ENCODE measurements at regions not wholly inside any gene's neighbourhood (a gene's known extent, or its start where the extent isn't known, plus 50 kb on each side); places are given as distances from the start of the nearest gene placed in this dataset.
"Not testable (repeated sequence)": the region's sequence is repeated elsewhere in the genome, so short reads cannot be mapped to it uniquely, and the experiment has no call there.

GRCh38 chr21:31449921-31450535 is 106.0 kb upstream of the TIAM1 start:
- DNase-seq = peak; percentile 57

GRCh38 chr21:31448496-31448895 is 104.4 kb upstream of the TIAM1 start:
- DNase-seq = no peak

- no peak for DNase-seq
These were observed 103.4 kb upstream of the TIAM1 start for GRCh38 chr21:31447505-31447904.

DNA sequence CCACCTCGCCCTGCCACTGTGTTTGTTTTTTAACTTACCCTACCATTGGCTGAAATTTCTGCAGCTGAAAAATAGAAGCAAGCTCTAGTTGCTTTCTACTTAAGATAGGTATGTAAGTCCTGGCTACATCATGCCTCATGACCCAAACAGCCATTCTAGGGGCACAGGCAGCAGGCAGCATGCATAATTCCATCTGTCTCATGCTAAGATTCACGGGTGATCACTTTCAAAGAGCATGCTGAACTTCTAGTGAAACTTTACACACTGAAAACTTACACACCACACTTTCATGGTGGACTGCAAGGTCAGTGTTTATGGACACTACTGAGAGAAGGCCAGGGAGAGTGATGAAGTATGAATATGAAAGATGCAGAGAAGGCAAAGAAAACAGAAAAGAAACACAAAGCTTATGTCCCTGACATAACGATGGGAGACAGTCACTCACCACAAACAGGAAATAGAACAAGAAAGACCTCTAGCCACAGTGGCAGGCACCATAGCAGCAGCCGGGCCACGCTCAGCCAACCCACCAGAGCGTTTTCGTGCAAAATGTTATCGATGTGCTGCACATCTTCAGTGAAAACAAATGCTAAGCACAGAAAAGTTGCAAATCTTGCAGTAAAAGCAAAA is 102.3 kb upstream of the TIAM1 start:
- no peak for DNase-seq

- no peak for DNase-seq
These were observed 101.1 kb upstream of the TIAM1 start for GRCh38 chr21:31445137-31445536.

DNA sequence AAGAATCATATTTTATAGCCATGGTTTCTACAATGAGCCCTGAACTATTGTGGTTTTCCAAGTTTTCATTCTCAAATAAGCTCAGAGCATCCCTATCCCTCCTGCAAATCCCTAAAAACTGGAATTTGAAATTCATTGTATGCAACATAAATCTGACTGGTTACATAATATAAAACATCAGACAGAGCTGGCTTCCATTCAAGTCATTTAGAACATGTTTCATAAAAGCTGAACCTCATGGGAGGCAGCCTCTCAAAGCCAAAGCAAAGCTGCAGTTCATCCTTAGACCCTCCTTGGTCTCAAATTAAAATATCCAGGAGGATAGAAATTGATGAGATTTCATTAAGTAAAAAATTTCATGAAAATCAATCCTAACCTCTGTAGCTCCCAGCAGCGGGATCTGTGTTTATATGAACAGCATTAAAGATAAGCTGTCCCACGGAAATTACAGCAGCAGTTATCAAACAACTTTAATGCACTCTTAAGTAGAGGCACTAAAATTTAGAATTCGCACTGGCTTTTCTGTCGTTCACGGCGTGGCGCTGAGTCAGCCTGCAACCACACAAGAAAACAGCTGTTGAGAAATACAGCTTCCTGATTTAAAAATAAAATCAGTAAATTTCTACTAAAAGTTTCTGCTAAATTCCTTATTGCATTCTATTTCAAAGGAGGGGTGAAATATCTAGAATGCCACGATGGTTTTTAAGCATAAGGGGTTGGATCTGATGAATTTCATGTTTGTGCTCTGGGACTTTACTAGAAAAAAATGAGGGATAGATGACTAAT is 99.9 kb upstream of the TIAM1 start:
- no peak for DNase-seq

GRCh38 chr21:31442339-31442738 is 98.3 kb upstream of the TIAM1 start:
- no peak for DNase-seq

- no peak for DNase-seq
These were observed 85.4 kb upstream of the TIAM1 start for GRCh38 chr21:31429506-31429905.

DNA sequence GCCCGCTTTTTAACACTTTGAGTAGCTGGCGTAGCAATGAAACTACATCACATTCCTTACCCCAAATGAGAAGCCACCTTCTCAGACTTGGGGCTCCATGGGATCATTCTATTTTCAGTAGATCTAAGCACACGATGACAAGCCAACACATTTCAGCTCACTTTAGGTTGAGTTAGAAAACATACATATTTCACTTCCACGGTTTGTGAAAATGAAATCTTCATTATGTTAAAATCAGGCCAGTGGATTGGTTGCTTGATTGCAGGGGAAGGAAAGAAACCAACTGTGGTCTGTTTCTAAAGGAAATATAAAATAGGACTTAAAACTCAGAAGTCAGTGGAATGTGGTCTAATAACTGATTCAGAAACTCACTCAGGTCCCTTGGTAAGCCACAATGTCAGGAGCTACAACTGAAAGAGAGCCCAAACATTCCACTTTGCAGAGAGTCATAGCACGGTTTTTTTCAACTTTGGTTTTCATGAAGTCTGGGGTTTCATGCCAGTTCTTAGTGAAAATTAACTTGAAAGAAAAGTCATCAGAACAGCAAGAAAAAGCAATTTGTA is 82.3 kb upstream of the TIAM1 start:
- DNase-seq = no peak

- DNase-seq = peak; percentile 13
These were observed 81.1 kb upstream of the TIAM1 start for GRCh38 chr21:31425138-31425537.

GRCh38 chr21:31424058-31424457 is 80.0 kb upstream of the TIAM1 start:
- no peak for DNase-seq

DNA sequence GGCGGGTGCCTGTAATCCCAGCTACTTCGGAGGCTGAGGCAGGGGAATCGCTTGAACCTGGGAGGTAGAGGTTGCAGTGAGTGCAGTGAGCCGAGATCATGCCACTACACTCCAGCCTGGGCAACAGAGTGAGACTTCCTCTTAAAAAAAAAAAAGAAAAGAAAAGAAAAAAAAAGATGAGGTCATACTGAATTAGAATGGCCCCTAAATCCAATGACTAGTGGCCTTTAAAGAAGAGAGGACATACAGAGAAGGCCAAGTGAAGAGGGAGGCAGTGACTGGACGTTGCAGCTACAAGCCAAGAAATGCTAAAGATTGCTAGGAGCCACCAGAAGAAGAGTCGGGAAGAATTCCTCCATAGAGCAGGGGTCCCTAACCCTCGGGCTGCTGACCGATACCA is 76.9 kb upstream of the TIAM1 start:
- no peak for DNase-seq

GRCh38 chr21:31420354-31420753 is 76.3 kb upstream of the TIAM1 start:
- no peak for DNase-seq

DNA sequence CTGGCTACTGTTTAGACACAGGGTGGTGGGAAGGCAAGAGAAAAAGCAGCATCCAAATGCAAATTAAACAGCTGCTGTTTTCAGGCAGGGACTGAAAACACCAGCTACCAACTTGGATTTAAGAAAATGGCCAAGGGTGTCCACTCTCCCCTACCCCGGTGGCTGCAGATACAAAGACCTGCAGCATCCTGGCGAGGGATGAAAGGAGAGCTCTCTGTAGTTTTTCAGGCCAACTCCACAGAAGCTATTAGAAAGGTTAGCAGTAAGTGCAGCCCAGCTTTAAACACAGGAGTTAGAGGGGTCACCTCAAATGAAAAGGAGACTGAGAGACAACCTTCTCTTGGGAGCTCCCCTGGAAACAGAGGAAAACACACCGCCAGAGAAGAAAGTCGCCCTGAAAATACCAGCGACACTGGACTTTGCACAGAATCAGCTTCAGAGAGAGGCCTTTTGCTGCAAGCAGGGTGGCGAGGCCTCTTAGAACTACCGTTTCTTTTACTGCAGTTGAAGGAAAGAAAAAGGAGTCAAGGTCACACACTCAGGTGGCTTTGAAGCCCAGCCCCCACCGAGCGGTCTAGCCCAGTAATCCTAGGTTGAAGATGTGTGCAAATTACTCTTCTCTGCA is 74.4 kb upstream of the TIAM1 start:
- DNase-seq = no peak

DNA sequence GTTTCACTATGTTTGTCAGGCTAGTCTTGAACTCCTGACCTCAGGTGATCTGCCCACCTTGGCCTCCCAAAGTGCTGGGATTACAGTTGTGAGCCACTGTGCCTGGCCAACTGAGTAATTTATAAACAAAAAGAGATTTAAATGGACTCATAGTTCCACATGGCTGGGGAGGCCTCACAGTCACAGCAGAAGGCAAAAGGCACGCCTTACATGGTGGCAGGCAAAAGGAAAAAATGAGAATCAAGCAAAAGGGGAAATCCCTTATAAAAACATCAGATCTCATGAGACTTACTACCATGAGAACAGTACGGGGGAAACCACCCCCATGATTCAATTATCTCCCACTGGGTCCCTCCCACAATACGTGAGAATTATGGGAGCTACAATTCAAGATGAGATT is 73.2 kb upstream of the TIAM1 start:
- not testable (repeated sequence) for DNase-seq

DNA sequence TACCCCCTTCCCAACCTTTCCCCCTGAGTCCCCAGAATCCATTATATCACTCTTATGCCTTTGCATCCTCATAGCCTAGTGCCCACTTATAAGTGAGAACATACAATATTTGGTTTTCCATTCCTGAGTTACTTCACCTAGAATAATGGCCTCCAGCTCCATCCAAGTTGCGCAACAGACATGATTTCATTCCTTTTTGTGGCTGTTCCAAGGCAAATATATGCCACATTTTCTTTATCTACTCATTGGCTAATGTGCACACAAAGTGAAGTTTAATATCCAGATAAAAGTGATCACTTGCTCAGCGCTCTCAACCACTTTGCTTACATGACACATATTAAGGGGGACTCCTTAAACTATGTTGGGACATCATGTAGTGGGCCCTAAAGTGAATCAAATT is 72.4 kb upstream of the TIAM1 start:
- no peak for DNase-seq

DNA sequence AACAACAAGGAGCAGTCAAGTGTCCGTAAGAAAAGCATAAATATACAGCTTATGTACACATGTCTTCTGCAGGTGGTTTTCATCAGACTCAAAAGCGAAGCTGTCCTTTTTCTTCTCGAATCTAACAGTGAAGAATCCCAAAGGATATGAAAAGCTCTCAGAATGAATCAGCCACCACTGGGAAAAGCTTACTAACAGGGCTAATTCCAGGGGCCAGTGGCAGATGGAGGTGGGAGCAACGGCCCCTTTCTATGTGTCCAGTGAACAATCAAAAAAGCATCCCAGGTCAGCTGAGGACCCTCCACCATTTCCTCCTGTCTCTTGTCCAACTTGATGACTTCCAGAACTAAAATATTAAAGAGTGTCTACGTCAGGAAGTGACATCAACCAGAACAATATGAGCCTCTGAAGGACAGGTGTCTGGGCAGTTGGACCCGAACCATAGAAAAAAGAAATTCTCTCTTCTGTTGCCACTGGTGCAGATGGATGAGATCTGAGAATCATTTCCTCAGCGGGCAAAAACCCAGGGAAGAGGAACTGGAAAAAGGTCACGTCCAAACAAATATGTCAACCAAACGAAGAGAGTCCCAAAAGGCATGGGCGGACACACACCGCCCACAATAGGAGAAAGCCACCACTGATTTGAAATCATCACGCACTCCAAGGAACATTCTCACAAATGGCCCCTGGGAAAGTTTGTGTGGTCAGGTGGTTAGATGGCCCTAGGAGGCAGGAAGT is 70.4 kb upstream of the TIAM1 start:
- no peak for DNase-seq

- DNase-seq = no peak
These were observed 69.6 kb upstream of the TIAM1 start for GRCh38 chr21:31413698-31414097.

DNA sequence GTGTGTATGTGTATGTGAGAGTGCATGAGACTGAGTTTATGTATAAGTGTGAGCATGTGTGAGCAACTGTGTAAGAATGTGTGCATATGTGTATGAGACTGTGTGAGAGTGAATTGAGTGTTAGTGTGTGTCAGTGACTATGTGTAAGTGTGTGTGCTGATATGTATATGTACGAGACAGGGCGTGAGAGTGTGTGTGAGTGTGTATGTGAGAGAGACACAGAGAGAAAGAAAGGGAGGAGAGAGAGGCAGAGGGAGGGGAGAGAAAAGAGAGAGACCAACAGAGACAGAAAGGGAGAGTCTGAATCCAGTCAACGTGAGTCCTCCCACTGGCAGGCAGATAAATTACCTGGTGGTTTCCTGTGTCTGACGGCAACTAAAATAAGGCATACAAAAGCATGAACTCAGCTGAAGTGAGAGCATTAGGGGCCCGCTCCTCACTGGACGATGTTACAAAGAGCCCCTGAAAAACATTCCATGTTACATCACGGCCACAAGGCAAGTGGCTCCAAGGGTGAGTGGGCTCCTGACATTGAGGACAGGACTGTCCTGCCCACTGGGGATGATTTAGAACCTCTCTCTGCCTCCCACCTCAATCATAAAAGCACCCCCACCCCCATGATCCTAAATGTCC is 66.6 kb upstream of the TIAM1 start:
- no peak for DNase-seq

- no peak for DNase-seq
These were observed 65.9 kb upstream of the TIAM1 start for GRCh38 chr21:31409831-31410487.

DNA sequence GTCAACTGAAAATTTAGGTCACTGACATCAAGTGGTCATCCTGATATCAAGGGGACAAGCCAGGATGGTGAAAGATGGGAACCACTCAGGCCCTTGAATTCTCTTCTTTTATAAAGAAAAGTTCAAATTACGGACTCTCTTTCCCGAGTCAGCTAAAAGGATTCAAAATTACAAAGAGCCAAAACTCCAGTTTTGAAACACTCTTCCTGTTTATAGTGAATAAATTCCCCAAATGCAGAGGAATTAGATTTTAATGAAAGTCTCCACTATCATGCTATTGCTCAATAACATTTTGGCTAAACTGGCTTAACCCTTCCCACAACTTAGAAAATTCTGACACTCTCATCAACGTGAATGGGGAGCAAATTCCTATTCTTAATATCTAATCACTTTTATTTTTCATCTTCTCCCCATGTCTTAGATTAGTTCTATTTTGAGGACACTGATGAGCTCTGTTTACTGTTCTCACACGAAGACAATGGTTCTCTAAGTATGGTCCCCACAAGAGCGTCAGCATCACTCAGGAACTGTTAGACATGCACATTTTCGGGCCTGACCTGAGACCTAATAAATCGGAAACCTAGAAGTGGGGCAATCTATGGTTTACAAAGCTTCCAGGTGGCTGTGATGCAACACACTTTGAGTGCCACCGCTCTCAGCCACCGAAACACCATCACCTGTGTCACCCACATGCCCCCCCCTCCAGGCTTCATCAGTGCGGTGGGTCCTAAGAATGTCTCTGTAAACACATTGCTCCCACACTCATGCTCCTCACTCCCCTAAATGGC is 64.4 kb upstream of the TIAM1 start:
- DNase-seq = no peak
